SHP77 treated with DMSO at 0.1 percent for 48 hours (cell line): ENCODE measurements at regions not wholly inside any gene's neighbourhood (a gene's known extent, or its start where the extent isn't known, plus 50 kb on each side); places are given as distances from the start of the nearest gene placed in this dataset.
"Not testable (repeated sequence)": the region's sequence is repeated elsewhere in the genome, so short reads cannot be mapped to it uniquely, and the experiment has no call there.

Experiments used
- DNase-seq: peaks from one replicate; lab custom pipeline; 2025; lab: John Stamatoyannopoulos, UW

DNA sequence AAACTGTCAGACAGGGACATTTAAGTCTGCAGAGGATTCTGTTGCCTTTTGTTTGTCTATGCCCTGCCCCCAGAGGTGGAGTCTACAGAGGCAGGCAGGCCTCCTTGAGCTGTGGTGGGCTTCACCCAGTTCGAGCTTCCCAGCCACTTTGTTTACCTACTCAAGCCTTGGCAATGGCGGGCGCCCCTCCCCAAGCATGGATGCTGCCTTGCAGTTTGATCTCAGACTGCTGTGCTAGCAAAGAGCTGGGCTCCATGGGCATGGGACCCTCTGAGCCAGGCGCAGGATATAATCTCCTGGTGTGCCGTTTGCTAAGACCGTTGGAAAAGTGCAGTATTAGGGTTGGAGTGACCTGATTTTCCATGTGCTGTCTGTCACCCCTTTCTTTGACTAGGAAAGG lies 734.9 kb downstream of the TENT5A start:
- not testable (repeated sequence) for DNase-seq

GRCh38 chr6:81003894-81004293 lies 748.6 kb downstream of the TENT5A start:
- no peak for DNase-seq

GRCh38 chr6:81003156-81003555 lies 749.3 kb downstream of the TENT5A start:
- no peak for DNase-seq

DNA sequence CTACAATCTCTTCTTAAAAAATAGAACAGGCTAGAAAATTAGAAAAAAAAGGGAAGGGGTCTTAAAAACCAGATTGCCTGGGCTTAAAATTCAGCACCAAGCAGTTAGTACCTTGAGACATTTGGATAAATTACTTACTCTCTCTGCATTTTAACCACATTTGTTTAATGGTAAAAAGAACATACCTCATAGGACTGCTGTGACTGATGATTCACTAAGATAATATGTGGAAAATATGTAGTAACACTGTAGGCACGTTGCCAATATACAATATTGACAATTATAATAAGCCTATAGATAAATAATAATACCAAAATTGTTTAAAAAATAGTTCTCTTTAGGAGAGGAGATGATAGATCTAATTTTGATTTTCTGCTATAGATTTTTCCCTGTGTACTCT lies 750.4 kb downstream of the TENT5A start:
- no peak for DNase-seq

GRCh38 chr6:80991316-80991715 lies 761.2 kb downstream of the TENT5A start:
- no peak for DNase-seq

DNA sequence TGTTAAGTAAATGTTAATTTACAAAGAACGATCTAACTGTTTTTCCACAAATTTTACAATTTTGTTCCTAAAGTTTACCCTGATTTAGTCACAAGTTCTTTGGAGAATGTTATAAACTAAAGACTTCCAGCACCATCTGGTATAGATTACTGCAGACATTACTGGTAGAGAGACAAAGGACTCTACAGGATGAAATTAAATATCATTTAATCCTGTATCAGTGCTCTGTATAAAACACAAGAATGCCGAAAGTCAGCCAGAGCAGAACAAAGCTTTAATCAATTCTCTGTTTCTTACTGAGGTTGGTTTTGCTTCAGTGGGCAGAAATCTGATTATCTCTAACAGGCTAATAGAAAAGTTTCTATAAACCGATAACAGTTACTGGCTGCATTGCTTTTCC lies 763.6 kb downstream of the TENT5A start:
- DNase-seq: no peak

GRCh38 chr6:80988286-80988685 lies 764.2 kb downstream of the TENT5A start:
- no peak for DNase-seq

- DNase-seq: not testable (repeated sequence)
Measured at GRCh38 chr6:80981226-80981625, 771.3 kb downstream of the TENT5A start.

DNA sequence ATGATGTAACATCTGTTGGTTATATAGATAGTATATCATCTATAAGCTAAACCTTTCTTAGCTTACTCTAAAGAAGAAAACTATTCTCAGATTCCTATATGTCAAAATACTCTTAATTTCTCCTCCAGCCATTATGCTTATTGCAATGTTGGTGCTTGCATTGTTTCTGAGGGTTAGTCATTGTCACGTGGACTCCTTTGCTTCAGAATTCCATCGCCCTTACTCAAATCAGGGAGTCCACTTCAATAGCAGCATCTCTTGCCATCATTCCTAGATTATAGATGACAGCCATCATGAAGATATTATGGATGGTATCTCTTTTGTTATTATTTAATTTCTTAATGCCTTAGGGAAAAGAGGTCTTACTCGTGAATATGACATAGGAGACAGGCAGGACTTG lies 776.1 kb downstream of the TENT5A start:
- no peak for DNase-seq

GRCh38 chr6:80974579-80974978 lies 777.9 kb downstream of the TENT5A start:
- DNase-seq: no peak

DNA sequence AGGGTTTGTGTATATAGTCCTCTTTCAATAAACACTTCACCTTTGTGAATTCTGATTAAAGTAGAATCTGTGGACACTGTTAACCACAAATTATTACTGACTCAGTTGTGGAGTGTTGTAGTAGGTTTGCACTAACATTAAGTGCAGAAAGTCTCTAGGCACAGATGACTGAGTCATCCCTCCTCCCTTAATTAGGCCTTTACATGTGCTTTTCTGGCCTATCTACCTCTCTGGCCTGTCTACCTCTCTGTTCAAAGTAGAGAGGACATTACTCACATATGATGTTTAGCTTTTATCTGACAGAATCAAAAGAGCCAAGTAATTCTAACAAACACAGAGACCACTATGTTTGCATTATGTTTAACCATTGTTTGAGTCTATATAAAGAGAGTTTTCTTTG lies 783.0 kb downstream of the TENT5A start:
- DNase-seq: peak; percentile 67

DNA sequence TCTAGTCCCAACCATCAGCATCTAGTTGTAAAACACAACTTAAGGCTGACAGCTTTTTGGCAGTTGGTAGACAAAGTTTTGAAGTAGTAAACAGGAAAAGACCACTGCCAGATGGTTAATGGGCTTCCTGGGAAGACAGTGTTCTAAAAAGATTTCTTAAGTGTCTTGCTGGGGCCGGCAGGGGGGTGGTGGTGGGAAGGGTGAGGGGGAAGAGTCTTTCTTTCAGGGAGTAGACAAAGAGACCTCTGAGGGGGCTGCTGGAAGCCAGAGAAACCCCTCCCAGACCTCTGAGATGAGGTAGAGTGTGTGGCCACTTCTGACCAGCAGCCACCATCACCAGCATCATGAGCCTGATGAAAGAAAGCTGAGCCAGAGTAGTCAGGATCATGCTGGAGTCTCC lies 784.9 kb downstream of the TENT5A start:
- no peak for DNase-seq

GRCh38 chr6:80962382-80962781 lies 790.1 kb downstream of the TENT5A start:
- no peak for DNase-seq

DNA sequence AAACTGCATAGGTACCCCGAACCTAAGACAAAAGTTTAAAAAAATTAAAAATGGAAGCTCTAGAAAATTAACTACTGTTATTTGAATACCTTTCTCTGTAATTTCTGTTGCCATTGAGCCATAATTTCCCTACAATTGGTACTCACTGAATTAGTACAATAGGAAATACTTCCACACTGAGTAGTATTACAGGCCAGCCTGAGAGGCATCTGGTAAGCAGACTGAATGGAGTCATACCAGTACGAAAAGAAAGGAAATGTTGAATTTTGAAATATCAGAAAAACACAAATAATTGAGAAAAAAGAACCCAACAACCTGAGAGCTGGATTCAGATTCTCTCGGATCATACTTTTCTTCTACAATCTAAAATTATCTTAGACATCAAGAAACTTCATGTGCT lies 791.3 kb downstream of the TENT5A start:
- no peak for DNase-seq

GRCh38 chr6:80959034-80959433 lies 793.4 kb downstream of the TENT5A start:
- DNase-seq: no peak

- no peak for DNase-seq
Measured at GRCh38 chr6:80956898-80957297, 795.6 kb downstream of the TENT5A start.

- not testable (repeated sequence) for DNase-seq
Measured at GRCh38 chr6:80952479-80952878, 800.0 kb downstream of the TENT5A start.

DNA sequence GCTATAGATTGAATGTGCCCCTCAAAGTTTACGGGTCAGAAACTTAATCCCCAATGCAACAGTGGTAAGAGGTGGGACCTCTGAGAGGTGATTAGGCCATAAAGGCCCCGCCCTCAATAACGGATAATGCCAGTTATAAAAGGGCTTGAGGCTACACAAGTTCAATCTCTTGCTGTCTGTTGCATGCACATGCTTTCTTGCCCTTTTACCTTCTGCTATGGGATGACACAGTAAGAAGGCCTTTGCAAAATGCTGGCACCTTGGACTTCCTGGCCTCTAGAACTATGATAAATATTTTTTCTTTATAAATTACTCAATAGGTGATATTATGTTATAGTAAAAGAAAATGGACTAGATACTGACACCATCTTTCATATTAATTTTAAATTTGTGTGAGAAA lies 806.1 kb downstream of the TENT5A start:
- no peak for DNase-seq

DNA sequence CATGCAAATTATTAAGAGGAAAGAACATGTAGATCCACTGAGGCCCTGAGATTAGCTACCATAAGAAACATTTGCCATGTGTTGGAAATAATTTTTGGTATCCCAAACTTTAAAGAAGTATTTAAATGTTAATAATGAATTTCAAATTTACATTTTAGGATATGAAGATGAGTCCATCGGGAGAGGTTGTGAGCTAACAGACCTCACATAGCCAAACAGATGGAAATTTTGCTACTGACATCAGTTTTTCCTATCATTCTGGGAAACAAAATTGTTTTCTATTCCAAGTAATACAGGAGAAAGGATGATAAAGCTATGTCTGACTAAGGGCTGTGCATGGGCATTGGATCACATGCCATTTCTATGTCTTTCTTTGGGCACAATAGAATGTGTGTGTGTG lies 809.6 kb downstream of the TENT5A start:
- DNase-seq: no peak

DNA sequence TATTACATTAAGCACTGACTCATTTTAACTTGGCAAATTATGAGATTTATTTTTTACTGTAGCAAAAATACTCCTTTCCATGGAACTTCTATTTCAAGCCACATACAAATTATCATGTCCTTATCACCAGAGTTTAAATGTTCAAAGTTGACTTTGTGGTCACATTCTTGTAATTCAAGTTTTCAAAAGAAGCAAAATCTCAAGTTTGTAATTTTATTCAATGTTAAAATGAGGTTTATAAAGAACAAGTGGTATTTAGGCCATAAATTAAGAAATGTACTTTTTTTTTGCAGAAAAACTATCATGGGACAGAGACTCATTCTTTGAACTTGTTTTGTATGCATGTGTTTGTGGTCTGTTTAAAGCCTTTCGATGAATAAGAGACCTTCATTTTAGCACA lies 811.5 kb downstream of the TENT5A start:
- no peak for DNase-seq

GRCh38 chr6:80940571-80940970 lies 811.9 kb downstream of the TENT5A start:
- no peak for DNase-seq

DNA sequence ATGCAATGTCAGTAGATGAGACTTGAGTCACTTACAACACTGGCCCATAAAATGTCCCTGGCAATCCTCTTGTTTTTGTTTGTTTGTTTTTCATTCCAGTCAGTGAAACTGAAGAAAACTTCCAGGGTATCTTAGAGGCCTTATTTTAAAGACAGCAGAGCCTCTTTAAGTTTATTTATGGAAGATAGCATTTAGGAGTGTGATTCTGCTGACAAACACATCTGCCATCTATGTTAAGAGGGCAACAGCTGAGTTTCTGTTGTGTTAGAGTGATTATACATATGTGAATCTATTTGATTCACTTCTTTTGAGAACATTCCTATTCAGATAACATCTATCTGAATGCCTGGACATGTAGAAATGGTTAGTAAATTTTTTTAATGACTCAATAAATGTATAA lies 812.6 kb downstream of the TENT5A start:
- no peak for DNase-seq

DNA sequence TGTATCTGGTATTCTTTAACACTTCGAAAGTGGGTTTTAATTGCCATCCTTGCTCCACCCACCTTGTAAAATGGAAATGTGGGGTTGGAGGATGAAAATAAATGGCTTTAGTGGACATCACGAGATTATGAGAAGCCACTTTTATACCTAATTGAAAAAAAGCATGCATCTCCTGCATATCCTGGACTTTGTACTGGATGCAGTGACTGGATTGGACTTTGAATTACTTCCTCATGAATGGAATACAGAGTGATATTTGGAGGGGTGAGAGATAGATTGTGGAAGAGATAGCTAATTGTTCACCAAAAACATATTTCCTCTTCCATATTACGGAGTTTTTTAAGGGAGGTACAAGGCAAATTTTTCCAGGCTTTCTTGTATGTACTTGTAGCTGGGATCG lies 813.0 kb downstream of the TENT5A start:
- no peak for DNase-seq

- DNase-seq: no peak
Measured at GRCh38 chr6:80938131-80938530, 814.4 kb downstream of the TENT5A start.

- DNase-seq: no peak
Measured at GRCh38 chr6:80932359-80932758, 820.1 kb downstream of the TENT5A start.
